Forelimb muscle (tissue), 1 donor: ENCODE measurements at regions not wholly inside any gene's neighbourhood (a gene's known extent, or its start where the extent isn't known, plus 50 kb on each side); places are given as distances from the start of the nearest gene placed in this dataset.
"Not testable (repeated sequence)": the region's sequence is repeated elsewhere in the genome, so short reads cannot be mapped to it uniquely, and the experiment has no call there.

Source experiments
- DNase-seq: peaks from one replicate; pipeline ENCODE4 v3.0.0-alpha.2; 2013; ENCODE audit warnings: low read depth

DNA sequence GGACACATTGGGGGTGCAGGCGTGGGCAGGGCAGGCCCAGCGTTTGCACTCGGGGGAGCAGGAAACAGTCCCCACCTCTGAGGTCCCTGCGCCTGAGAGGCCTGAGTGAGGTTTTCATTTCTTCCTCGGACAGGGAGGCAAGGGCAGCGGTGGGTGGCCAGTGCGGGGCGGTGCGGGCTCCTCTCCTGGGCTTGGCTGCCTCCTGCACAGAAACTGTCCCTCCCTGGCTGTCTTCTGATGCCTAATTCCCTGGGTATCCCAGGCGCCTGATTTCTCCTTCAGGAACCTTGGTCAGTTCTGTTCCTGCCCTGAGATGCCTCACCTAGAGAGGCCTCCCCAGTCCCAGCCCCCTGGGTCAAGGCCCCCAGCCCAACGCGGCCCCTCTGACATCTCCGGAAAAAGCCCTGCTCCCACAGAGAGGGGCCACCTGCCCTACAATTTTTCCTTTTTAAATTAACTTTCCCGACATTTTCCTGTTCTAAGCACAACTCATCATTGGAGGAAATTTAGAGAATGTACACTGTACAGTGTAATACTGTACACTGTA is 260.3 kb downstream of the ADGRD1 start:
- DNase-seq: no peak

DNA sequence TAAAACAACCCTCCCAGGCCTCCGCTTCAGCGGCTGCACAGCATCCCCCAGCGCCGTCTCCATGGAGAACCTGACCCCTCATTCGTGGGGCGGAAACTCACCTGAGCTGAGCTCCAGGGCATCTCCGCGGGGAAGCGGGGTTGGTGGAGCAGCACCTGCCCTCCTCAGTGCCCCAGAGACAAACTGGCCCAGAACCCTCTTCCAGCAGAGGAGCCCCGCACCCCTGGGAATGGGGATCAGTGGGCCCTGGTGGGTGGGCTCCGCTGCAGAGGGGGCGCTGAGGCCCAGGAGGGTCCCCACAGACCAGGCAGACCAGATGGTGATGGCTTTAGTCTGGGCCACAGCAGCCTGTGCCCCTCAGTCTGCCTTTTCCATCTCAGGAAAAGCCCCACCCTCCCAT is 261.2 kb downstream of the ADGRD1 start:
- DNase-seq: not testable (repeated sequence)

DNA sequence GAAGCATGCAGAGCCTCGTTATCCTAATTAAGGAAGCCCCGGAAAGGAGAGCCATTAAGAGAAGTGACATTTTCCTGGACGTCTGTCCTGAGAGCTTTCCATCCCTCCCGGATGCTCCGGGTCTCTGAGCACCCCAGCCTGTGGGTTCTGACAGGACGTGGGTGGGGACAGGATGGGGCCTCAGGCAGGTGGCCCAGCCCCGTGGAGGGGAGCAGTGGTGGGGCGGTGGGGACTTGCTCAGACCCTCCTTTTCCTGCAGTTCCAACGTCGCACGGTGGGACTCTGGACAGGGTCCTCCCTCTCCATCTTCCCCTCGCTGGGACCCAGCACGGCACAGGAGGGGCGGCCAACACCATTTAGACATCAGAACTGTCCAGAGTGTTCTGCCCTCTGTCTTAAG is 262.9 kb downstream of the ADGRD1 start:
- DNase-seq: not testable (repeated sequence)

DNA sequence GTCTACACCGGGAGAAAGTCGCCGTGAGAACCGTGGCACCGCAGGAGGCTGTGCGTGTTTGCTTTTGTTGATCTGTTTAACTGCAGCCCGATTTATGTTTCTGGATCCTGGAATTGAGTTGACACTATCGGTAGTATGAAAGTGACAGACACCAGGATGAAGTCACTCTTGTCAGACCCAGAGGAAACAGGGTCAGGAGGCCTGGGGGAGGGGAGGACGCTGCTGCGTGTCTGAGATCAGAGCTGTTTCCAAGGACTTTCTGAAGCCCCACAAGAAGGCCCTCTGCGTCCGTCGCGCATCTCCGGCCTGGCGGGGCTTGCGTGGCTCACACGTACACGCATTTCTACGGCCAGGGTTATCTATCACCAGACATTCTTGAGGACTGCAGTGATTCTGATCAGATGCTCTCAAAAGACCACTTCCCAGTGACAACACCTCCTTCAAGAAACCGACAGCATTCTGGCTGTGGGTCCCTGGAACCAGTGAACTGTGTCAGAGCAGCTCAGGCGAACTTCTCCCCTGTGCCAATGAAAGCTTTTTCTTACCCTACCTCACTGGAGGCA is 263.4 kb downstream of the ADGRD1 start:
- DNase-seq: no peak

DNA sequence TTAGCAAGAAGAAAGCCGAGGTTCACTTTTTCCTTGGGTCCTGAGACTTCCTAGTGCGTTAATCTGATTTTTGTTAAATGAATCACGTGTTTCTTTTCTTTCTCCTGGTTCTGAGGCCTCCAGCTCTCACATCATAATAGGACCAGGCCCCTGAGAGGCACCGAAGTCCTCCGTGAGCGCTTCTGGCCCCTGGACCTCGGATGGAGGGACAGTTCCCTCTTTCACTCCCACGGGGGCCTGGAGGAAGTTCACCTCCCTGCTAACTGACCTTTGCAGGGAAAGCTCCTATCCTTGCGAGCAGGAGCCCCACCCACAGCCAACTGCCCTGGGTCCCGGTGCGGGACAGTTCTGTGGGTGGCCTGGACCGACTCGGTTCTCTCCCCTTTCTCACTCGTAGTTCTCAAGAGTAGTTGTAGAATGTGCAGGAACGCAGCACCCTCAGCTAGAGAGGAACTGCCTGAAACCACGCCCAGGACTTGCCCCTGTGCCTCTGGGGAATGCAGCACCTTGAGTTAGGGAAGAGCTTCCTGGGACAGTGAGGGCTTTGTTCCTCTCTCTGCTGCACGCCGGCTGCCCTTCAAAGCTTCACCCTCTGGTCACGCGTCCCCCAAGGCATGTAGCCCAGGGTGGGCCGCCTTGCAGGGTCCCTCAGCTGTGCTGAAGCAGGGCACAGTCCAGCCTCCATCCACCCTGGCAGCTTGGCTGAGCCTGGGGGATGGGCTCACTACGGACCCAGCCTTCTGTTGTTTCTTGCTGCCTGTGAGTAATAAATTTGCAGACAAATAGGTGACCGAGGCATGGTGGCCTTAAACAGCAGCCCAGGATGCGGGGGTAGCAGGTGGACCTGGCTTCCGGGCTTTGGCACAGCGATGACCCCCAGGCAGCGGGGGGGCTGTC is 264.6 kb downstream of the ADGRD1 start:
- DNase-seq: no peak

DNA sequence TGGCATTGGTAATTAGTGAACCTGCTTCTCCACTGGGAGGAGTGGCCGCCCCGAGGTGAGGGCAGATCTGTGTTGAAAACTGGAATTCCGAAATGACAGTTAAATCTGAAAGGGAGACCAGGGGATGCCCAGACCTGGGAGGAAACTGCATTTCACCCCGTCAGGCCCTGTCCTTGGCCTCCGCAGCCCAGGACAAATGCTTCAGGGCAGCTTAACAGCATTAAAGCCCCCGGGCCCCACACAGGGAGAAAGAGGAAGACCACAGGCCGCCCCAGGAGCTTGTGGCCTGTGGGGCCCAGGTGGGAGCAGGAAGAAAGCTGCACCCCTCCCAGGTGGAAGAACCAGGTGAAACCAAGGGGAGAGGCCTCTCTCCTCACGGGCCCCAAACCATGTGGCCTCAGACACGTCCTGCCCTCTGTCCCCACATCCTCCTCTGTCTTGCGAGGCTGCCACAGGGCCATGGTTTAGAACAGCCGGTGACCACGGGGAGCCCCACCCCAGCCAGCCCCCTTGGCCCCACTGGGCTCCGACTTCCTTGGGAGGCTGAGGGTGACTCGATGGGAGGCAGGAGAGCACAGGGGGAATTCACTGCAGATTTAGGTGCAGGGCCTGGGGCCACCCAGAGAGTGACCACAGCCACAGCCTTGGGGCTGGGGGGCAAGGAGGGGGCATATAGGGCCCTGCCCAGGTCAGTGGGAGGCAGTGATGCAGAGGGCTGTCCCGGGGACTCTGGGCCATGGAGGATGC is 265.4 kb downstream of the ADGRD1 start:
- DNase-seq: no peak

DNA sequence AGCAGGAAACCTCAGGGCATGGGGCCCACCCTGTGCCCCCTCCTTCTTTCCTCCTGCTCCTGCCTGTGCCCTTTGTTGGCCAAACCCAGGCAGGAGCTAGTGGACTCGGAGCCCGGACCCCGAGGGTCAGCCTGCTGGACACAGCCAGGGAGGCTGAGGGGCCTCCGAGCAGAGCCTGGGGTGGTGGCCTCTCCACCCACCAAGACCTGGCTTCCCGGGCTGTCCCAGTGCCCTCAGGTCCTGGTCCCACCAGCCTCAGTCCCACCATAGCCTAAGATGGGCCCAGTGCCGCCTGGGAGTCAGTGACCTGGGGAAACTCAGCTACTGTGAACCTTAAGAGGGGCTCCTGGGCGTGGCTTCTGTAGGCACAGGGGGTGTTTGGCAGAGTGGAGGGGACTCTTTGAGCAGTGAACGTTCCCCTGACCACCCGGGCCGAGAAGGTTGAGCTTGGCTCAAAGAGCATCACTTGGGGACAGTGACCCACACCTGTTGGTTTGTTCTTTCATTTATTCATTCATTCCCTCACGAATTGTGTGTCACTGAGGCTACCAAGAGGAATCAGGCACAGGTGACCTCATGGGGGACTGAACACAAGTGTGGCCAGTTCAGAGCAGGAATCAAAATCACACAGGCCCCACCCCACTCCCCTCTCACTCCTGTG is 266.1 kb downstream of the ADGRD1 start:
- DNase-seq: no peak

DNA sequence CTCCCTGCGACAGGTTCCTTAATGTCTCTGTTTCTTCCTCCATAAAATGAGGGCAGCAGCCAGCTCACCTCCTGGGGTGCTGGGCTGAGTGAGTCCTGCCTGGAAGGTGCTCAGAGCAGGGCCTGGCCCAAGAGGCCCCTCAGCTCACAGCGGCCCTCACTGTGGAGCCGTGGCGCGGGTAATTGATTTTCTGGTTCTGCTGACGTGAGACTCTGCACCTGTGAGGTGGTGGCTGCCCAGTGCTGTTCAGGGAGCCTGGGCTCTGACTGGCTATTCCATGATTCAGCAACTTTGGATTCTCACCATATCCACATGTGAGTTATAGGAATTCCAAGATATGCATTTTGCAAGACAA is 266.6 kb downstream of the ADGRD1 start:
- no peak for DNase-seq

DNA sequence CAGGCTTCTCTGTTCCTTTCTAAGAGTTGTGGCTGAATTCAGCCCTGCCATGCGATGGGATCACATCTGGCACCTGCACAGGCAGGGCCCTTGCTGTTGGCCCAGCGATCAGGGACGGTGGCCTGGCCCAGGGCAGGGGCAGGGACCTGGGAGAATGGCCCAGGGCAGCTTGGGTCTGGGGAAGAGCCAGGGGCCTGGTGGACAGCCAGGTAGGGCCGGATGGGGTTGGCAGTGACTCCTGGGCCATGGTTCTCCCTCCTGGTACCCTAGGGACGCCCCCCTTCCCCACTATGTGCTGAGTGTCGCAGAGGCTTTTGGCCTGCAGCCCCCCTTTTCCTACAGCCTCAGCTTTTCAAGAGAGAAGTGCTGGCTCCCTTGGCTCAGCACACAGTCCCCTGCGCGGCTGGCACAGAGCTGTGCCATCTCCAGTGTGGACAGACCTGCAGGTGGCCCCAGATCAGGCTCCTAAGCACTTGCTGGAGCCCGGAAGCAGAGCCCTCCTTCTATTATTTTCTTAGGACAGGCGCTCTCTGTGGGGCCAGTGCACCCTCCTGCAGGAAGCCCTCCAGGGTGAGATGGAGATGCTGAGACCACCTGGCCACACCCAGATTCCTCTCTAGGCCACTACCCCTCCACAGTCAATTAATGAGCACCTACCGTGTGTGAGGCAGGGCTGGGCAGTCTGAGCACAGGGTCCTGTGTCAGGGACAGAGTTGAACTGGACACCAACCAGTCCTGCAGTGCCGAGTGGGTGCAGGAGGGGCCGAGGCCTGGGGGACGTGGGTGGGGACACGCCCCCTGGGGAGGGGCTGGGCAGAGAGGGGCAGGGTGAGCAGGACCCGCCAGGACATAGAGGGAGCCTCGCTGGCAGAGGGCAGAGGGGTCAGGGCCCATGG is 267.6 kb downstream of the ADGRD1 start:
- no peak for DNase-seq

DNA sequence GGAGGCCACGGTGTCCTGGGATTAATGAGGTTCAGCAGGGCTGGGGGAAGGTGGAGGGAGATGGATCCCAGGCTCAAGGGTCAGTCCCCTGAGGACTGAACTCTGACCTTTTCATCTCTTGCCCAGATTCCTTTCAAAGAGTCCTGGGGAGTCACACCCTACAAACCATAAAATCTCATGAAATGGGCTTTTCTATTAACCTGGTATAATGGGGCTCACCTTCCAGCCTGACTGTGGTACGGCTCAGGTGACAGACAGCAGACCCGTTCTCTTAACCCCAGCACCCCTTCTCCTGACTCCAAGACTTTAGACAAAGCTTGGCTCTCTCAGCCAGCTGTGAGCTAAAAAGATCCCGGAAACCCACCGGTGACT is 268.2 kb downstream of the ADGRD1 start:
- DNase-seq: no peak

DNA sequence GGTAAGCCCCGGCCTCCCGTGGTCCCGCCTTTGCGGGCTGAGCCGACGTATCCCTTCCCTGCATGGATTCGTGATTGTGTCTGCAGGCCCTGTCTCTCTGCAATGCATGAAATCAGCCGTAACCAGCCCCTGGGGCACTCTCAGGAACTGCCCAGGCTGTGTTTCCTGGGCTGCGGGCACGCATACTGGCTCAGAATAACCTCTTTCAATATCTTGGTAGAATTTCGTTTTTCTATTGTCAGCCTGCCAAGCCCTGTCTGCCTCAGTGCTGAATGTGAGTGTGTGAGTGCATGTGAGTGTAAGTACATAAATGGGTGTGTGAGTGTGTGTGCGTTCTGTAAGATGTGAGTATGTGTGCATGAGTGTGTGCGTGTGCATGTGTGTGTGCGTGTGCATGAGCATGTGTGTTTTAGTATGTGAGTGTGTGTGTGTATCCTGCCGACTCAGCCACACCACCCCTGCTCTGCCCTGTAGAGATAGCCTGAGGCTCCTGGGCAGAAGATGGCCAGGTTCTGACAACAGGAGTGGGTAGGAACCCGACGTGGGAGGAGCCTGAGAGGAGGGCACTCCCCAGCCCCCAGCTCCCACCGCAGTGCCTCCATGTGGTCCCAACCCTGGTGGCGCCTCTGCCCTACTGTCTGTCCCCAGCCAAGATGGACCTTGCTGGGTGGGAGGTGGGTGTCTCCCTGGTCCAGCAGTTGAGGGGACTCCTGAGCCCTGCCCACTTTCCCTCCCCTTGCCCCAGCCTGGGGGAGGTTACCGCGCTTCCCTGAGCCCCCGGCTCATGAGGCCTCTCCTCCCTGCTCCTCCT is 268.8 kb downstream of the ADGRD1 start:
- DNase-seq: no peak

DNA sequence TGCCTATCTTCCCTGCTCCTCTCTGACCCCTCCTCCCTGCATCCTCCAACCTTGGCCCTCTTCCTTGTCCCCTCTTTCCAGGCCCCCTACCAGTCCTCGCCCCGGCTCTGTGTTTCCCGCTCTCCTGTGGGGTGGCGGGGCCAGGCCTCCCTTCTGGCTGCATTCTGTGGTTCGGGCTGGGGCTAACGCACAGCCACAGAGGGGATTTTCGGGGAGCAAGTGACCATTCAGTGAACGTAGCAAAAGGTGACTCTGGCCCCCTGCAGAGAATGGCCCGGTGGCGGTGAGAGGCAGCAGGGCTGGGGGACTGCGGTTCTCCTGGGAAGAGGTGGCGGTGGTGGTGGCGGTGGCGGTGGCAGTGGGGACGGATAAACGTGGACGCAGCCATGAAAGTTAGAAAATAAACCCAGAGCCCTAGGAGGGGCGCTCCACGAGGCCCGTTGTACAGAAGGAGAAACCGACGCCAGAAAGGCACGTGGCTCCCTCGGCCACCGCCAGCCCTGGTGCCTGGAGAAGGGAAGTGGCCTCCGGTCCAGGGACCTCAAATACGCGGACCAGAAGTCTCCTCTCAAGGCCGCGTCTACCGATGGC is 269.6 kb downstream of the ADGRD1 start:
- no peak for DNase-seq

DNA sequence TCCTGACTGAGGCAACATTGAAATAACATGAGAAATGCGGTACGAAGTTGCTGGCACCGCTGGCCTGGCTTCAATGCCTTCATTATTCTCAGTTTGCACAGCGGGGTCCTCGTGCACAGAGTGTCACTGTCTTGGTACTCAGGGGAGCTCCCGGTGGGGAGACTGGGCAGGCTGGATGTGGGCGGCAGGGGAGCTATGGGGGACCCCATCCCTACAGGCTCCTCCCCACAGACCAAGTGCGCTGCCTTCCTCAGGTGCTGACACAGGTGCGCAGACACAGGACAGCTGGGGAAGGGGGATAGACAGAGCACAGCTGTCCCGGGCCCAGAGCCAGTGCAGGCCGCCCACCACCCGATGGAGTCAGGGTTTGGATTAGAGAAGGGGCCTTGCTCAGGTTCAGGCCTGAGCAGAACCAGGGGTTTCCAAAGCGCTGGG is 270.1 kb downstream of the ADGRD1 start:
- no peak for DNase-seq

DNA sequence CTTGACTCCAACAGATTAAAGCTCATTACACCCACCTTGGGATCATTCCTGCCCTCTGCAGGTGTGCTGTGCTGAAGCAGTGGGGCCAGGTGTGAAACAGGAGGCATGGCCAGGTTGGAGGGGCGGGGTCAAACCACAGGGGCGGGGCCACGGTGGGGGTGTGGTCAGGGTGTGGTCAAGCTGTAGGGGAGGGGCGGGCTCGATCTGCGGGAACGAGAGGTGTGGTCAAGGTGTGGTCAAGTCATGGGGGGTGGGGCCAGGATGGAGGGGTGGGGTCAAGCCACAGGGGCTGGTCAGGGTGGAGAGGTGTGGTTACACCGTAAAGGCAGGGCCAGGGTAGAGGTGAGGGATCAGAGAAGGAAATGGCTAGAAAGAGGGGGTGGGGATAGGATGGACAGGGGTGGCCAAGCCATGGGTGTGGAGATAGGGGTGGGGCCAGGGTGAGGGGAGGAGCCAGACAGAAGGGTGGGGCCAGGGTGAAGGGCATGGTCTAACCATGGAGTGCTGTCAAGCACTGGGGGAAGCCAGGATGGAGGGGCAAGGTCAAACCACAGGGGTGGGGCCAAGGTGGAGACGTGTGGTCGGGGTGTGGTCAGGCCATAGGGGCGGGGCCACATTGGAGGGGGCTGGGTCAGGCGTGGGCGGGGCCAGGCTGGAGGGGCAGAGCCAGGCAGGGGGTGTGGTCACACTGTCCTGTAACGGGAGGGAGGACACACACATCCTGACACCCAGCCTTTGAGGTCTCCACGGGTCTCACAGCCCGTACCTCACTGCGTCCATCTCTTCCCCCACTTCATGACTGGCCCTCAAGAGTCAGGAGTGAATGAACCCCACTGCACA is 270.7 kb downstream of the ADGRD1 start:
- DNase-seq: not testable (repeated sequence)

DNA sequence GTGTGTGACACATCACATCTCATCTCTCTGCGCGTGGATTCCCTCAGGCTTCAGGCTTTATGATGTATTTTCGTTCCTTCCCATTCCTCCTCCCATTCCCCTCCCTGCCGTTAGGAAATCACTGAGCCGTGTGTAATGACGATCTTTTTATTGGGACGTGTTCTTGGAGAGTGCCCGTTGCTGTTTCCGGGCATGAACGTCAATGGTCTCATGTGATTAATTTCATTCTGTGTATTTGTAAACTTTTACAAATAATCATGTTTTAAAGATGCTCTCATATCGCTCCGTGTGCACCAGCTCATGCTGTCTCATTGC is 271.3 kb downstream of the ADGRD1 start:
- DNase-seq: not testable (repeated sequence)

DNA sequence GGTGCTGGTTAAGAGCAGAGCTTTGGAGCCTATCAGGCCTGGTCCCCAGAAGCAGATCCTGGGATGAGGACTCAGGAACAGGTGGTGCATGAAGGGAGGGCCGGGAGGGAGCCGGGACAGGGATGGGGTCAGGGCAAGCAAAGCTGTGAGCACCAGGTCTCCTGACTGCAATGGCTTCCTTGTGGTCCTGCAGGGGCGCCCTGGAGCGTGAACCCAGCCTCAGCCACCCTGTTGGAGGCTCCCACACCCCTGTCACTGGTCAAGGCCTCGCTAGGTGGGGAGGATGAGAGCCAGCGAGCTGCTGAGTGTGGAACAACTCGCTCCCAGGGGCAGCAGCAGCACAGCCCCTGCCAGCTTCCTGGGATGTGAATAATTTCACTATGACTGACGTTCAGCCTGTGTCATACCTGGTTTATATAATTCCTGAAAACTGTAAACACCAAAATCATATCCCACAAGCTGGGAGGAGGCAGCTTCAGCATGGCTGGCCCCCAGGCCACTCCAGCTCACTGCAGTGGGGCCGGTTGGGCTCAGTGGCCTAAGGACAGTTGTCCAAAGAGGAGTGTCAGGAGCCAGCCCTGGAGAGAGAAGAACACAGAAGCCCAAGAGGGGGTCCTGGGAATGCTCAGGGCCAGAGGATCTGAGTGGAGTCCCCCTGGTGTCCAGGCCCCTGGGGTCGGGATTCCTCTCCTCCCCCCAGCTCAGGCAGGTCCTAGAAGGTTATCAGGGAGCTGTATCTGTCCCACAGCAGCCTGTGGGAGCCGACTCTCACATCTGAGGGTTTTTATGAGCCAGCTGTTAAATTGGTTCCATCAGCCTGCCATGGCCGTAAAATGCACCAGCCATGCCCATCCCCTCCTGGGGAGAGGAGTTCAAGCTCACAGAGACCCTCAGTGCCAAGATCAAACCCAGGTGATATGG is 272.9 kb downstream of the ADGRD1 start:
- DNase-seq: no peak

DNA sequence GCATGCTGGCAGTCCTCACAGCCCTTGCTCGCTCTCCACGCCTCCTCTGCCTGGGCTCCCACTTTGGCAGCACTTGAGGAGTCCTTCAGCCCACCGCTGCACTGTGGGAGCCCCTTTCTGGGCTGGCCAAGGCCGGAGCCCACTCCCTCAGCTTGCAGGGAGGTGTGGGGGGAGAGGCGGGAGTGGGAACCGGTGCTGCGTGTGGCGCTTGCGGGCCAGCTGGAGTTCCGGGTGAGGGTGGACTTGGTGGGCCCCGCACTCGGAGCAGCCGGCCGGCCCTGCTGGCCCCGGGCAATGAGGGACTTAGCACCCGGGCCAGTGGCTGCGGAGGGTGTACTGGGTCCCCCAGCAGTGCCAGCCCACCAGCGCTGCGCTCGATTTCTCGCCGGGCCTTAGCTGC is 273.9 kb downstream of the ADGRD1 start:
- not testable (repeated sequence) for DNase-seq

DNA sequence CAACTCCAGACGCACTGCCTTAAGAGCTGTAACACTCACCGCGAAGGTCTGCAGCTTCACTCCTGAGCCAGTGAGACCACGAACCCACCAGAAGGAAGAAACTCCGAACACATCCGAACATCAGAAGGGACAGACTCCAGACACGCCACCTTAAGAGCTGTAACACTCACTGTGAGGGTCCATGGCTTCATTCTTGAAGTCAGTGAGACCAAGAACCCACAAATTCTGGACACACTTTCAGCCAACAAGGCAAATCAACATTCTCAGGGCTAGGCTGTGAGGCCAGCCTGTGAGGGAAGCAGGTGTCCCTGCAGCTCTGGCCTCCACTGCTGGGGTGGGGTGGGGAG is 275.3 kb downstream of the ADGRD1 start:
- not testable (repeated sequence) for DNase-seq
